ENCODE measurements at regions not wholly inside any gene's neighbourhood (a gene's known extent, or its start where the extent isn't known, plus 50 kb on each side); places are given as distances from the start of the nearest gene placed in this dataset.

GRCh38 chr20:52379723-52380336 is 188.3 kb upstream of the ZFP64 start:
- H3K27ac Mint-ChIP-seq, result no peak overlapping the region
- TF ChIP-seq CTCF (IDR thresholded peaks at IDR 0.05) (peak; percentile 99), EZH2 (IDR thresholded peaks at IDR 0.05; ENCODE audit: borderline replicate concordance, insufficient read depth, low read depth, low read length, poor library complexity, severe bottlenecking) (no peak)
- H3K27me3 Mint-ChIP-seq, result peaks cover 13% of the 10 kb centered on the region
- POLR2A ChIA-PET, result no interaction called here
- 10% methylated on average over 2 of the region's 7 CpGs for WGBS (ENCODE audit: insufficient coverage)
- H3K27ac ChIP-seq (ENCODE audit: low read length in 2 of 2), result no peak overlapping the region
- intact Hi-C loops (cut with micrococcal nuclease), result no loop called here
- no peaks in the 10 kb centered on the region for H3K4me1 ChIP-seq (ENCODE audit: control insufficient read depth in 2 of 2, insufficient read depth in 2 of 2, low read length in 2 of 2)
- H3K4me2 ChIP-seq (replicated peaks; ENCODE audit: low read depth, low read length, poor library complexity, severe bottlenecking), result no peak overlapping the region
- no peaks in the 10 kb centered on the region for H3K27me3 ChIP-seq (replicated peaks in 1 of 4; ENCODE audit: control extremely low read depth in 1 of 4, control insufficient read depth in 3 of 4, insufficient read depth in 4 of 4, low read length in 3 of 4)
- no peaks in the 10 kb centered on the region for H3K79me2 ChIP-seq (ENCODE audit: control insufficient read depth, insufficient read depth, low read length)
- no peaks in the 10 kb centered on the region for H4K20me1 ChIP-seq (ENCODE audit: control insufficient read depth, insufficient read depth, low read length, poor library complexity, severe bottlenecking)
- H3K4me3 Mint-ChIP-seq, result no peak overlapping the region
- ATAC-seq (ENCODE audit: low read depth) (no peak), DNase-seq (peak; percentile 28)
- peaks cover 0 to 3% (median 2%) of the 10 kb centered on the region in 3 donors for H3K9me3 ChIP-seq (ENCODE audit: control extremely low read depth in 1 of 3, control insufficient read depth in 2 of 3, insufficient read depth in 1 of 3, low read length in 2 of 3)
- H3K9ac ChIP-seq (ENCODE audit: low read length), result no peak overlapping the region
- no peak overlapping the region for H2AFZ ChIP-seq (ENCODE audit: insufficient read depth, low read depth, low read length, poor library complexity, severe bottlenecking)
- no peaks in the 10 kb centered on the region for H3K4me1 Mint-ChIP-seq
- H3K4me3 ChIP-seq (ENCODE audit: control extremely low read depth in 1 of 5, extremely low read depth in 1 of 5, insufficient read depth in 1 of 5, low read depth in 2 of 5, low read length in 4 of 5), result no peak overlapping the region
- no peaks in the 10 kb centered on the region for H3K36me3 ChIP-seq (replicated peaks in 1 of 2; ENCODE audit: control extremely low read depth in 1 of 2, control insufficient read depth in 1 of 2, extremely low read depth in 1 of 2, insufficient read depth in 2 of 2, low read length in 1 of 2)
- peaks cover 2% of the 10 kb centered on the region for H3K9me3 Mint-ChIP-seq (ENCODE audit: insufficient read depth)
- CTCF ChIA-PET, result interaction anchor here (0.9 to 2.3 kb wide), 4 partner anchors 68 to 1392 kb away, joined by 3 to 8 read pairs (median 4); no protein-coding TSS in a partner anchor

- H3K4me2 ChIP-seq (replicated peaks; ENCODE audit: low read depth, low read length, poor library complexity, severe bottlenecking), result no peak overlapping the region
- CTCF ChIA-PET, result interaction anchor here (1.5 kb wide), 1 partner anchor 10 kb away, joined by 8 read pairs; no protein-coding TSS in a partner anchor
- intact Hi-C loops (cut with micrococcal nuclease), result no loop called here
These were observed 180.6 kb upstream of the ZFP64 start for GRCh38 chr20:52372169-52372568.

More at GRCh38 chr20:52372169-52372568, 180.6 kb upstream of the ZFP64 start:
- no peak for TF ChIP-seq EZH2 (IDR thresholded peaks at IDR 0.05; ENCODE audit: borderline replicate concordance, insufficient read depth, low read depth, low read length, poor library complexity, severe bottlenecking)
- no peak for TF ChIP-seq CTCF (IDR thresholded peaks at IDR 0.05)
- H3K4me3 ChIP-seq (ENCODE audit: control extremely low read depth in 1 of 5, extremely low read depth in 1 of 5, insufficient read depth in 1 of 5, low read depth in 2 of 5, low read length in 4 of 5), result no peak overlapping the region
- no peaks in the 10 kb centered on the region for H3K9me3 ChIP-seq (ENCODE audit: control extremely low read depth in 1 of 3, control insufficient read depth in 2 of 3, insufficient read depth in 1 of 3, low read length in 2 of 3)
- no peak overlapping the region for H3K9ac ChIP-seq (ENCODE audit: low read length)
- ATAC-seq (ENCODE audit: low read depth) (no peak), DNase-seq (no peak)
- Mint-ChIP-seq H3K27ac (no peak overlapping the region), H3K4me3 (no peak overlapping the region), H3K4me1 (no peaks in the 10 kb centered on the region), H3K9me3 (ENCODE audit: insufficient read depth) (no peaks in the 10 kb centered on the region), H3K27me3 (peaks cover 13% of the 10 kb centered on the region)
- POLR2A ChIA-PET, result no interaction called here
- no peaks in the 10 kb centered on the region for H3K4me1 ChIP-seq (ENCODE audit: control insufficient read depth in 2 of 2, insufficient read depth in 2 of 2, low read length in 2 of 2)
- H3K27ac ChIP-seq (ENCODE audit: low read length in 2 of 2), result no peak overlapping the region
- no peak overlapping the region for H2AFZ ChIP-seq (ENCODE audit: insufficient read depth, low read depth, low read length, poor library complexity, severe bottlenecking)
- H4K20me1 ChIP-seq (ENCODE audit: control insufficient read depth, insufficient read depth, low read length, poor library complexity, severe bottlenecking), result no peaks in the 10 kb centered on the region
- WGBS (ENCODE audit: insufficient coverage), result 72% methylated on average over 4 of the region's 4 CpGs
- H3K27me3 ChIP-seq (replicated peaks in 1 of 4; ENCODE audit: control extremely low read depth in 1 of 4, control insufficient read depth in 3 of 4, insufficient read depth in 4 of 4, low read length in 3 of 4), result peaks cover 0 to under 1% (median 0%) of the 10 kb centered on the region in 4 experiments
- H3K36me3 ChIP-seq (replicated peaks in 1 of 2; ENCODE audit: control extremely low read depth in 1 of 2, control insufficient read depth in 1 of 2, extremely low read depth in 1 of 2, insufficient read depth in 2 of 2, low read length in 1 of 2), result no peaks in the 10 kb centered on the region
- H3K79me2 ChIP-seq (ENCODE audit: control insufficient read depth, insufficient read depth, low read length), result no peaks in the 10 kb centered on the region
